ENCODE measurements at regions not wholly inside any gene's neighbourhood (a gene's known extent, or its start where the extent isn't known, plus 50 kb on each side); places are given as distances from the start of the nearest gene placed in this dataset.

DNA sequence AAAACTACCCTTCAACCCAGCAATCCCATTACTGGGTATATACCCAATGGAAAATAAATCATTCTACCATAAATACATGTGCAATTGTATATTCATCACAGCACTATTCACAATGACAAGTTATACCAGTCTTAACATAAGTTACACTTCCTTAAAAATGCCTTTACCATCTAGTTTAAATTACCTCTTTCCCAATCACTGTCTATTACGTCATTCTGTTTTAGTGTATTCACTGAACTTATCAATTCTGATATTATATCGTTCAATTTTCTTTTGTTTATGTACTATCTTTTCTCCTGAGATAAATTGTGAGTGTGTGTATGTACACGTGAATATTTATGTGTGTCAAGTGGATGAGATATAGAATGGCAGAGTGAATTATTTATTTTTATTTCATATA is 1416.8 kb downstream of the OLFM4 start:
- H3F3A ChIP-seq (ENCODE audit: insufficient read depth, low read length, poor library complexity, severe bottlenecking), result no peaks in the 10 kb centered on the region
- no peaks in the 10 kb centered on the region for H4K20me1 ChIP-seq (ENCODE audit: insufficient read depth)
- no peaks in the 10 kb centered on the region for H3K9me3 ChIP-seq (ENCODE audit: low read length)
- H3K79me2 ChIP-seq (replicated peaks; ENCODE audit: insufficient read depth, low read length), result no peaks in the 10 kb centered on the region
- no peak overlapping the region for H3K4me2 ChIP-seq (ENCODE audit: low read length)
- H3K27ac ChIP-seq (ENCODE audit: low read length), result no peak overlapping the region
- TF ChIP-seq SMC3 (conservative IDR thresholded peaks at IDR 0.05; ENCODE audit: poor library complexity) (no peak), MXI1 (conservative IDR thresholded peaks at IDR 0.05; ENCODE audit: poor library complexity, severe bottlenecking) (no peak), TAF1 (IDR thresholded peaks at IDR 0.05; ENCODE audit: low read depth) (no peak), EP300 (conservative IDR thresholded peaks at IDR 0.05; ENCODE audit: poor library complexity, severe bottlenecking) (no peak), POLR2AphosphoS5 (IDR thresholded peaks at IDR 0.05) (no peak), RAD21 (conservative IDR thresholded peaks at IDR 0.05) (no peak), EZH2 (IDR thresholded peaks at IDR 0.05; ENCODE audit: borderline replicate concordance, insufficient read depth, low read length, poor library complexity, severe bottlenecking) (no peak)
- TF ChIP-seq, protein P1, sequence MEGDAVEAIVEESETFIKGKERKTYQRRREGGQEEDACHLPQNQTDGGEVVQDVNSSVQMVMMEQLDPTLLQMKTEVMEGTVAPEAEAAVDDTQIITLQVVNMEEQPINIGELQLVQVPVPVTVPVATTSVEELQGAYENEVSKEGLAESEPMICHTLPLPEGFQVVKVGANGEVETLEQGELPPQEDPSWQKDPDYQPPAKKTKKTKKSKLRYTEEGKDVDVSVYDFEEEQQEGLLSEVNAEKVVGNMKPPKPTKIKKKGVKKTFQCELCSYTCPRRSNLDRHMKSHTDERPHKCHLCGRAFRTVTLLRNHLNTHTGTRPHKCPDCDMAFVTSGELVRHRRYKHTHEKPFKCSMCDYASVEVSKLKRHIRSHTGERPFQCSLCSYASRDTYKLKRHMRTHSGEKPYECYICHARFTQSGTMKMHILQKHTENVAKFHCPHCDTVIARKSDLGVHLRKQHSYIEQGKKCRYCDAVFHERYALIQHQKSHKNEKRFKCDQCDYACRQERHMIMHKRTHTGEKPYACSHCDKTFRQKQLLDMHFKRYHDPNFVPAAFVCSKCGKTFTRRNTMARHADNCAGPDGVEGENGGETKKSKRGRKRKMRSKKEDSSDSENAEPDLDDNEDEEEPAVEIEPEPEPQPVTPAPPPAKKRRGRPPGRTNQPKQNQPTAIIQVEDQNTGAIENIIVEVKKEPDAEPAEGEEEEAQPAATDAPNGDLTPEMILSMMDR (IDR thresholded peaks at IDR 0.05; ENCODE audit: poor library complexity, severe bottlenecking), result no peak
- TF ChIP-seq, protein P2, sequence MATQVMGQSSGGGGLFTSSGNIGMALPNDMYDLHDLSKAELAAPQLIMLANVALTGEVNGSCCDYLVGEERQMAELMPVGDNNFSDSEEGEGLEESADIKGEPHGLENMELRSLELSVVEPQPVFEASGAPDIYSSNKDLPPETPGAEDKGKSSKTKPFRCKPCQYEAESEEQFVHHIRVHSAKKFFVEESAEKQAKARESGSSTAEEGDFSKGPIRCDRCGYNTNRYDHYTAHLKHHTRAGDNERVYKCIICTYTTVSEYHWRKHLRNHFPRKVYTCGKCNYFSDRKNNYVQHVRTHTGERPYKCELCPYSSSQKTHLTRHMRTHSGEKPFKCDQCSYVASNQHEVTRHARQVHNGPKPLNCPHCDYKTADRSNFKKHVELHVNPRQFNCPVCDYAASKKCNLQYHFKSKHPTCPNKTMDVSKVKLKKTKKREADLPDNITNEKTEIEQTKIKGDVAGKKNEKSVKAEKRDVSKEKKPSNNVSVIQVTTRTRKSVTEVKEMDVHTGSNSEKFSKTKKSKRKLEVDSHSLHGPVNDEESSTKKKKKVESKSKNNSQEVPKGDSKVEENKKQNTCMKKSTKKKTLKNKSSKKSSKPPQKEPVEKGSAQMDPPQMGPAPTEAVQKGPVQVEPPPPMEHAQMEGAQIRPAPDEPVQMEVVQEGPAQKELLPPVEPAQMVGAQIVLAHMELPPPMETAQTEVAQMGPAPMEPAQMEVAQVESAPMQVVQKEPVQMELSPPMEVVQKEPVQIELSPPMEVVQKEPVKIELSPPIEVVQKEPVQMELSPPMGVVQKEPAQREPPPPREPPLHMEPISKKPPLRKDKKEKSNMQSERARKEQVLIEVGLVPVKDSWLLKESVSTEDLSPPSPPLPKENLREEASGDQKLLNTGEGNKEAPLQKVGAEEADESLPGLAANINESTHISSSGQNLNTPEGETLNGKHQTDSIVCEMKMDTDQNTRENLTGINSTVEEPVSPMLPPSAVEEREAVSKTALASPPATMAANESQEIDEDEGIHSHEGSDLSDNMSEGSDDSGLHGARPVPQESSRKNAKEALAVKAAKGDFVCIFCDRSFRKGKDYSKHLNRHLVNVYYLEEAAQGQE (IDR thresholded peaks at IDR 0.05; ENCODE audit: borderline replicate concordance), result no peak
- H3K27me3 ChIP-seq (ENCODE audit: insufficient read depth, low read depth, low read length), result no peaks in the 10 kb centered on the region
- no peak overlapping the region for H3K4me3 ChIP-seq (ENCODE audit: low read length)
- no peak overlapping the region for H3K9ac ChIP-seq (ENCODE audit: low read length)
- no peak overlapping the region for H2AFZ ChIP-seq (ENCODE audit: low read depth, low read length)
- H3K36me3 ChIP-seq (ENCODE audit: insufficient read depth, low read length), result no peaks in the 10 kb centered on the region
- H3K9me2 ChIP-seq (ENCODE audit: insufficient read depth, low read length), result no peaks in the 10 kb centered on the region

DNA sequence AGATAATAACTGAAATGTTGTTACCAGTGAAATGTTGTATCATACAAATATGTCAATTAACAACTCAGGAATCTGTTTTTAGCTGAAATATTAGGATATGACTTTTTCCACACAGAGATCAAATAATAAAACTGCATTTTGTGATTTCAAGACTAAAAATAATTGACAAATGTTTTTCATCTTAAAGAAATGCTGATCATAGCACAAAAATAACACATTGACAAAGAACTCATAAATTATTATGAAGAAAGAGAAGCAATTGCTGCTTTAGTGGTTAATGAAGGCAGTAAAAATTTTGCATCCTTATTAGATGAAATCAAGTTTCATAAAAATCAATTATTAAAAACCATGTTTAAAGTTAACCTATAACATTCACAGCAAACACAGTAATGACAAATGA is 1417.3 kb downstream of the OLFM4 start:
- Histone ChIP-seq H3K9ac (ENCODE audit: low read length) (no peak overlapping the region), H2AFZ (ENCODE audit: low read depth, low read length) (no peak overlapping the region), H3K27ac (ENCODE audit: low read length) (no peak overlapping the region), H3K27me3 (ENCODE audit: insufficient read depth, low read depth, low read length) (no peaks in the 10 kb centered on the region), H3F3A (ENCODE audit: insufficient read depth, low read length, poor library complexity, severe bottlenecking) (no peaks in the 10 kb centered on the region), H3K79me2 (replicated peaks; ENCODE audit: insufficient read depth, low read length) (no peaks in the 10 kb centered on the region), H3K36me3 (ENCODE audit: insufficient read depth, low read length) (no peaks in the 10 kb centered on the region), H3K4me2 (ENCODE audit: low read length) (no peak overlapping the region), H3K9me3 (ENCODE audit: low read length) (no peaks in the 10 kb centered on the region), H3K9me2 (ENCODE audit: insufficient read depth, low read length) (no peaks in the 10 kb centered on the region), H4K20me1 (ENCODE audit: insufficient read depth) (no peaks in the 10 kb centered on the region), H3K4me3 (ENCODE audit: low read length) (no peak overlapping the region)
- TF ChIP-seq, protein P2 (IDR thresholded peaks at IDR 0.05; ENCODE audit: borderline replicate concordance), result no peak
- TF ChIP-seq SMC3 (conservative IDR thresholded peaks at IDR 0.05; ENCODE audit: poor library complexity) (no peak), RAD21 (conservative IDR thresholded peaks at IDR 0.05) (no peak)
